GM19351 (cell line): ENCODE measurements at regions not wholly inside any gene's neighbourhood (a gene's known extent, or its start where the extent isn't known, plus 50 kb on each side); places are given as distances from the start of the nearest gene placed in this dataset.

Experiments
- ATAC-seq: cut with Tn5 transposase; IDR thresholded peaks from one replicate; pipeline ENCODE4 v1.9.1; 2021; ENCODE audit warnings: mild to moderate bottlenecking, moderate library complexity; ENCODE audit not compliant: unreplicated experiment

GRCh38 chr1:4944911-4945310 is 290.5 kb downstream of the AJAP1 start:
- ATAC-seq = no peak

- ATAC-seq = no peak
These were observed 289.7 kb downstream of the AJAP1 start for GRCh38 chr1:4944072-4944471.

GRCh38 chr1:4939266-4939665 is 284.9 kb downstream of the AJAP1 start:
- no peak for ATAC-seq

GRCh38 chr1:4937876-4938534 is 283.6 kb downstream of the AJAP1 start:
- ATAC-seq = no peak

- no peak for ATAC-seq
These were observed 281.4 kb downstream of the AJAP1 start for GRCh38 chr1:4935807-4936206.

- no peak for ATAC-seq
These were observed 278.8 kb downstream of the AJAP1 start for GRCh38 chr1:4933232-4933631.

- no peak for ATAC-seq
These were observed 278.1 kb downstream of the AJAP1 start for GRCh38 chr1:4932311-4933030.

- ATAC-seq = no peak
These were observed 277.1 kb downstream of the AJAP1 start for GRCh38 chr1:4931486-4931885.

GRCh38 chr1:4928186-4928585 is 273.8 kb downstream of the AJAP1 start:
- ATAC-seq = no peak

- ATAC-seq = no peak
These were observed 269.9 kb downstream of the AJAP1 start for GRCh38 chr1:4924356-4924755.

GRCh38 chr1:4916610-4917009 is 262.2 kb downstream of the AJAP1 start:
- no peak for ATAC-seq

GRCh38 chr1:4915154-4915553 is 260.7 kb downstream of the AJAP1 start:
- ATAC-seq = no peak

- ATAC-seq = no peak
These were observed 254.1 kb downstream of the AJAP1 start for GRCh38 chr1:4908486-4908885.

- ATAC-seq = no peak
These were observed 240.2 kb downstream of the AJAP1 start for GRCh38 chr1:4894566-4894965.

GRCh38 chr1:4880626-4881025 is 226.2 kb downstream of the AJAP1 start:
- ATAC-seq = no peak

GRCh38 chr1:4877426-4877825 is 223.0 kb downstream of the AJAP1 start:
- no peak for ATAC-seq

GRCh38 chr1:4871373-4871772 is 217.0 kb downstream of the AJAP1 start:
- ATAC-seq = no peak

GRCh38 chr1:4868521-4868920 is 214.1 kb downstream of the AJAP1 start:
- ATAC-seq = no peak

- ATAC-seq = no peak
These were observed 202.0 kb downstream of the AJAP1 start for GRCh38 chr1:4856396-4856795.

- ATAC-seq = no peak
These were observed 200.0 kb downstream of the AJAP1 start for GRCh38 chr1:4854367-4854766.

- ATAC-seq = no peak
These were observed 199.5 kb downstream of the AJAP1 start for GRCh38 chr1:4853904-4854303.

- no peak for ATAC-seq
These were observed 197.1 kb downstream of the AJAP1 start for GRCh38 chr1:4851385-4852065.
